Esophagus squamous epithelium (tissue), 5 donors: ENCODE measurements at regions not wholly inside any gene's neighbourhood (a gene's known extent, or its start where the extent isn't known, plus 50 kb on each side); places are given as distances from the start of the nearest gene placed in this dataset.

Source experiments
- DNase-seq: peaks from one replicate; lab custom pipeline; 2025; lab: John Stamatoyannopoulos, UW
- H3K27ac ChIP-seq, 4 donors: fragments of 200-600 bp; sonication (generic); one replicate each; pipeline ENCODE4 v1.5.1; 2016 to 2019; ENCODE audit warnings: mild to moderate bottlenecking in 1 of 4
- H3K27me3 ChIP-seq, 4 donors: fragments of 200-600 bp; sonication (generic); 1 replicate in 3 of 4; 2 replicates in 1 of 4; pipeline versions ENCODE4 v1.5.1 to v1.6.0; 2017 to 2021; ENCODE audit warnings: antibody characterized with exemption in 1 of 4
- H3K36me3 ChIP-seq, 3 donors: fragments of 200-600 bp; sonication (generic); one replicate each; pipeline ENCODE4 v1.5.1; 2016 to 2019
- H3K4me1 ChIP-seq, 3 donors: fragments of 200-600 bp; sonication (generic); one replicate each; pipeline ENCODE4 v1.5.1; 2017 to 2019
- H3K4me3 ChIP-seq, 4 donors: fragments of 200-600 bp; sonication (generic); 1 replicate in 3 of 4; 2 replicates in 1 of 4; pipeline ENCODE4 v1.5.1; 2016 to 2019; ENCODE audit warnings: mild to moderate bottlenecking in 2 of 4, moderate library complexity in 1 of 4
- H3K9me3 ChIP-seq, 3 donors: fragments of 200-600 bp; sonication (generic); one replicate each; pipeline ENCODE4 v1.5.1; 2016 to 2019
- CTCF ChIP-seq, 6 experiments: fragments of 450-650 bp in 4 of 6; fragments of 200-600 bp in 2 of 6; sonication (generic) in 2 of 6; IDR thresholded peaks; one replicate each; pipeline ENCODE4 v1.5.1; 2016 to 2019; ENCODE audit warnings: antibody characterized with exemption in 6 of 6, mild to moderate bottlenecking in 4 of 6, moderate library complexity in 4 of 6
- POLR2A ChIP-seq, 4 donors: fragments of 450-650 bp; IDR thresholded peaks; one replicate each; pipeline ENCODE4 v1.6.1; 2017; ENCODE audit warnings: antibody characterized with exemption in 4 of 4, mild to moderate bottlenecking in 4 of 4, moderate library complexity in 3 of 4
- WGBS, 2 donors: methylation state at CpG; one replicate each; pipeline ENCODE4 v1.1.5; 2018; 5-methylcytosine and 5-hydroxymethylcytosine counted together
- intact Hi-C: fragments of 100-400 bp; cut with DNase I; formaldehyde crosslinking; loops from one replicate; pipeline ENCODE4 v1.15.0; 2022
- donor health status: DM: yes; HTN: yes; CAD: no.

GRCh38 chr1:208874915-208875314 lies 630.7 kb upstream of the PLXNA2 start:
- WGBS, 2 donors, result 44% methylated on average over 1 of the region's 1 CpG
- DNase-seq, result no peak
- no peaks in the 10 kb centered on the region for H3K9me3 ChIP-seq
- no peaks in the 10 kb centered on the region for H3K27me3 ChIP-seq
- H3K27ac ChIP-seq, result no peak overlapping the region
- intact Hi-C loops, result no loop called here
- no peaks in the 10 kb centered on the region for H3K4me1 ChIP-seq
- H3K4me3 ChIP-seq, result no peak overlapping the region
- no peak for TF ChIP-seq CTCF (IDR thresholded peaks at IDR 0.05)
- TF ChIP-seq POLR2A (IDR thresholded peaks at IDR 0.05), result no peak
- no peaks in the 10 kb centered on the region for H3K36me3 ChIP-seq

- intact Hi-C loops, result no loop called here
- no peaks in the 10 kb centered on the region for H3K9me3 ChIP-seq
- WGBS, 2 donors, result 78 to 94% methylated on average over 3 of the region's 3 CpGs
- H3K4me1 ChIP-seq, result peaks cover 0 to 12% (median 0%) of the 10 kb centered on the region in 3 donors
- H3K36me3 ChIP-seq, result no peaks in the 10 kb centered on the region
- TF ChIP-seq POLR2A (IDR thresholded peaks at IDR 0.05) (no peak), CTCF (IDR thresholded peaks at IDR 0.05) (no peak)
- no peak overlapping the region for H3K4me3 ChIP-seq
- no peak for DNase-seq
- no peak overlapping the region for H3K27ac ChIP-seq
- H3K27me3 ChIP-seq, result no peaks in the 10 kb centered on the region
Observed at GRCh38 chr1:208879022-208879421, 634.8 kb upstream of the PLXNA2 start.

- no peak for TF ChIP-seq POLR2A (IDR thresholded peaks at IDR 0.05)
- no peak for TF ChIP-seq CTCF (IDR thresholded peaks at IDR 0.05)
- no peaks in the 10 kb centered on the region for H3K27me3 ChIP-seq
- H3K9me3 ChIP-seq, result no peaks in the 10 kb centered on the region
- intact Hi-C loops, result no loop called here
- H3K27ac ChIP-seq, result no peak overlapping the region
- WGBS, 2 donors, result 23 to 30% methylated on average over 2 of the region's 2 CpGs
- H3K36me3 ChIP-seq, result no peaks in the 10 kb centered on the region
- H3K4me3 ChIP-seq, result no peak overlapping the region
- DNase-seq, result no peak
- peaks cover 0 to 22% (median 0%) of the 10 kb centered on the region in 3 donors for H3K4me1 ChIP-seq
Observed at GRCh38 chr1:208880433-208881100, 636.4 kb upstream of the PLXNA2 start.

- intact Hi-C loops, result no loop called here
- WGBS, 2 donors, result 7 to 36% methylated on average over 1 of the region's 1 CpG
- Histone ChIP-seq H3K27me3 (no peaks in the 10 kb centered on the region), H3K36me3 (no peaks in the 10 kb centered on the region), H3K27ac (no peak overlapping the region), H3K9me3 (no peaks in the 10 kb centered on the region), H3K4me1 (peaks cover 0 to 22% (median 0%) of the 10 kb centered on the region in 3 donors), H3K4me3 (no peak overlapping the region)
- TF ChIP-seq POLR2A (IDR thresholded peaks at IDR 0.05) (no peak), CTCF (IDR thresholded peaks at IDR 0.05) (no peak)
- DNase-seq, result no peak
Observed at GRCh38 chr1:208885060-208885459, 640.9 kb upstream of the PLXNA2 start.

- 46 to 76% methylated on average over 4 of the region's 4 CpGs for WGBS, 2 donors
- intact Hi-C loops, result no loop called here
Observed at GRCh38 chr1:208885650-208886049, 641.5 kb upstream of the PLXNA2 start.

More at GRCh38 chr1:208885650-208886049, 641.5 kb upstream of the PLXNA2 start:
- Histone ChIP-seq H3K27ac (no peak overlapping the region), H3K36me3 (no peaks in the 10 kb centered on the region), H3K4me3 (no peak overlapping the region), H3K27me3 (no peaks in the 10 kb centered on the region), H3K9me3 (no peaks in the 10 kb centered on the region), H3K4me1 (peaks cover 0 to 17% (median 0%) of the 10 kb centered on the region in 3 donors)
- TF ChIP-seq POLR2A (IDR thresholded peaks at IDR 0.05), result no peak
- TF ChIP-seq CTCF (IDR thresholded peaks at IDR 0.05), result no peak
- no peak for DNase-seq
